ENCODE measurements at regions not wholly inside any gene's neighbourhood (a gene's known extent, or its start where the extent isn't known, plus 50 kb on each side); places are given as distances from the start of the nearest gene placed in this dataset.
"Not testable (repeated sequence)": the region's sequence is repeated elsewhere in the genome, so short reads cannot be mapped to it uniquely, and the experiment has no call there.

GRCh38 chr10:5576780-5577624 is 52.2 kb downstream of the CALML3 start:
- DNase-seq (ENCODE audit: low read depth), result no peak

- DNase-seq (ENCODE audit: low read depth), result not testable (repeated sequence)
Observed at GRCh38 chr10:5580038-5580428, 55.3 kb downstream of the CALML3 start.

GRCh38 chr10:5581670-5582566 is 57.2 kb downstream of the CALML3 start:
- no peak for DNase-seq (ENCODE audit: low read depth)

GRCh38 chr10:5582736-5583135 is 58.0 kb downstream of the CALML3 start:
- DNase-seq (ENCODE audit: low read depth), result no peak

- DNase-seq (ENCODE audit: low read depth), result no peak
Observed at GRCh38 chr10:5583525-5584175, 58.9 kb downstream of the CALML3 start.

- DNase-seq (ENCODE audit: low read depth), result peak; percentile 98
Observed at GRCh38 chr10:5584895-5585516, 60.2 kb downstream of the CALML3 start.

- peak; percentile 70 for DNase-seq (ENCODE audit: low read depth)
Observed at GRCh38 chr10:5585517-5586206, 60.9 kb downstream of the CALML3 start.

GRCh38 chr10:5587151-5588079 is 62.7 kb downstream of the CALML3 start:
- no peak for DNase-seq (ENCODE audit: low read depth)

GRCh38 chr10:5588080-5588453 is 63.3 kb downstream of the CALML3 start:
- no peak for DNase-seq (ENCODE audit: low read depth)

GRCh38 chr10:5588603-5589002 is 63.8 kb downstream of the CALML3 start:
- DNase-seq (ENCODE audit: low read depth), result no peak

Measured in EH (cell line).